Omental fat pad (tissue), 3 donors: ENCODE measurements at regions not wholly inside any gene's neighbourhood (a gene's known extent, or its start where the extent isn't known, plus 50 kb on each side); places are given as distances from the start of the nearest gene placed in this dataset.

Experiments used
- ATAC-seq: fragments of 150-250 bp; one replicate; pipeline ENCODE4 v1.9.1; 2016; ENCODE audit warnings: mild to moderate bottlenecking, moderate library complexity; ENCODE audit not compliant: low FRiP score
- DNase-seq: peaks from one replicate; pipeline ENCODE4 v3.0.0-alpha.2; 2019; ENCODE audit warnings: low spot score
- CTCF ChIP-seq, 3 donors: fragments of 450-650 bp; IDR thresholded peaks; one replicate each; pipeline ENCODE4 v1.5.1; 2016 to 2017; ENCODE audit warnings: antibody characterized with exemption in 3 of 3, mild to moderate bottlenecking in 3 of 3, moderate library complexity in 2 of 3

GRCh38 chr7:140269004-140269638 lies 92.3 kb upstream of the KDM7A start:
- ATAC-seq (no peak), DNase-seq (no peak)
- TF ChIP-seq CTCF (IDR thresholded peaks at IDR 0.05), result no peak

DNA sequence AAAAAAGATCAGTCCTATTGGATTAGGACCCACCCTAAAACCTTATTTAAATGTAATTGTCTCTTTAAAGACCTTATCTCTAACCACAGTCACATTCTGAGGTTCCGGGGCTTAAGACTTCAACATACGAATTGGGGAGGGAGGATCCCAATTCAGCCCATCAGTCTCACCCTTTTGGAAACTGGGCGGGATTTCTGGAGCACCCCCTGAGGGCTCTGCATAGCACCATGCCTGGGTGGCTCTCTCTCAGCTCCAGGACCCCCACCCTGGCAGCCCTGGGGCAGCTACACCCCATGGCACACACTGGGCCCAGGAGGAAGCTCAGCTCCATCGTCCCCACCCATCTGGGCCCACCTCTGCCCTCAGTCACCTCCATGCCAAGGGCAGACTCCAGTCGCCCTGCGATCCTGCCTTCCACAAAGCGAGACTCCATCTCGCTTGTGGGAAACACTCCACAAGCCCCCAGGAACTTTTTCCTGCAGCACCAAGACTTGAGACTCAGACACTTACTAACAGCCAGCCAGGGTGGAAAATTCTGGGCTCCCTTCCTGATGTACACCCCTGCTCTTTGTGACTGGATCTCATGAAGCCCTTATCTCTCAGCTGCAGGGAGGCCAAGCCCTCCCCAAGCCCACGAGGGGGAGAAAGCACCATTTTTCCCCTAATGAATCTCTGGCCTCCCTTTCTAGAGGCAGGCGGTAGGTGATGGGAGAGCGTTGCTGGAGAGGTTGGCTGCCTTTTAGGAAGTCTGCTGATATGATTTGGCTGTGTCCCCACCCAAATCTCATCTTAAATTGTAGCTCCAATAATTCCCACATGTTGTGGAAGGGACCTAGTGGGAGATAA lies 90.8 kb upstream of the KDM7A start:
- ATAC-seq (no peak), DNase-seq (no peak)
- TF ChIP-seq CTCF (IDR thresholded peaks at IDR 0.05), result no peak

DNA sequence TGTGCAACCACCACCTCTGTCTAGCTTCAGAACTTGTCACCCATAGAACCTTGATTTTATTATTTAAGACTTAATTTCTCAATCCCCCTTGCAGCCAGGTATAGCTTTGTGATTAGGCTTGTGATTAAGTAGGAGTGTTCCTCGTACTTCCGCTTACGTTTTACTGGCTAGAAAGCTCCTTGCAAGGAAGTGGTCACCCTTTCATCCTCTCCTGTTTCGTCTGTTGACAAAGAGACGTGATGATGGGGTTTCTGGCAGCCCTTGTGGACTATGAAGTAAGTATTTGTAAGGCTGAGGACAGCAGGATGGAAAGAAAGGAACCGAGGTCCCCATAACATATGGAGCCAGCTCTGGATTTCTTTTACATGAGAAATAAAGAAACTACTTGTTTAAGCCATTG lies 86.5 kb upstream of the KDM7A start:
- ATAC-seq (no peak), DNase-seq (no peak)
- TF ChIP-seq CTCF (IDR thresholded peaks at IDR 0.05), result no peak

DNA sequence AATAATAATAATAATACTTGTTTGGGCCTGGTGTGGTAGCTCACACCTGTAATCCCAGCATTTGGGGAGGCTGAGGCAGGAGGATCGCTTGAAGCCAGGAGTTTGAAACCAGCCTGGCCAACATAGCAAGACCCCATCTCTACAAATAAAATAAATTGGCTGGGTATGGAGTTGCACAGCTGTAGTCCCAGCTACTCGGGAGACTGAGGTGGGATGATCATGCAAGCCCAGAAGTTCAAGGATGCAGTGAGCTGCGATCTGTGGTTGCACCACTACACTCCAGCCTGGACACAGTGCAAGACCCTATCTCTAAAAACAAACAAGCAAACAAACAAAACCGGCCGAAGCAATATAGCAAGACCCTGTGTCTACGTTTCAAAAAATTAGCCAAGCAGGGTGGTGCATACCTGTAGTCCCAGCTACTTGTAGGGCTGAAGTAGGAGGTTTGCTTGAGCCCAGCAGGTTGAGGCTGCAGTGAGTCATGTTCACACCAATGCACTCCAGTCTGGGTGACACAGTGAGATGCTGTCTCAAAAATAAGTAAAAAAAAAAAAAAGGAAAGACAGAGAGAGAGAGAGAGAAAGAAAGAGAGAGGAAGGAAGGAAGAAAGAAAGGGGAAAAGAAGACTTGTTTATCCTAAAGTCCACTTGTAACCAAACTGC lies 85.6 kb upstream of the KDM7A start:
- DNase-seq (no peak), ATAC-seq (no peak)
- TF ChIP-seq CTCF (IDR thresholded peaks at IDR 0.05), result no peak

GRCh38 chr7:140261522-140261921 lies 84.7 kb upstream of the KDM7A start:
- no peak for TF ChIP-seq CTCF (IDR thresholded peaks at IDR 0.05)
- DNase-seq (no peak), ATAC-seq (no peak)

- ATAC-seq, result no peak
- DNase-seq, result no peak
- no peak for TF ChIP-seq CTCF (IDR thresholded peaks at IDR 0.05)
Measured at GRCh38 chr7:140261105-140261486, 84.3 kb upstream of the KDM7A start.
